Globus pallidus (tissue), 1 donor: ENCODE measurements at regions not wholly inside any gene's neighbourhood (a gene's known extent, or its start where the extent isn't known, plus 50 kb on each side); places are given as distances from the start of the nearest gene placed in this dataset.

Source experiments
- DNase-seq: peaks from one replicate; pipeline ENCODE4 v3.0.0-alpha.2; 2015; ENCODE audit warnings: low spot score

- no peak for DNase-seq
These were observed 168.1 kb upstream of the DMRT1 start for GRCh38 chr9:673264-673965.

- DNase-seq = no peak
These were observed 167.5 kb upstream of the DMRT1 start for GRCh38 chr9:673966-674526.

DNA sequence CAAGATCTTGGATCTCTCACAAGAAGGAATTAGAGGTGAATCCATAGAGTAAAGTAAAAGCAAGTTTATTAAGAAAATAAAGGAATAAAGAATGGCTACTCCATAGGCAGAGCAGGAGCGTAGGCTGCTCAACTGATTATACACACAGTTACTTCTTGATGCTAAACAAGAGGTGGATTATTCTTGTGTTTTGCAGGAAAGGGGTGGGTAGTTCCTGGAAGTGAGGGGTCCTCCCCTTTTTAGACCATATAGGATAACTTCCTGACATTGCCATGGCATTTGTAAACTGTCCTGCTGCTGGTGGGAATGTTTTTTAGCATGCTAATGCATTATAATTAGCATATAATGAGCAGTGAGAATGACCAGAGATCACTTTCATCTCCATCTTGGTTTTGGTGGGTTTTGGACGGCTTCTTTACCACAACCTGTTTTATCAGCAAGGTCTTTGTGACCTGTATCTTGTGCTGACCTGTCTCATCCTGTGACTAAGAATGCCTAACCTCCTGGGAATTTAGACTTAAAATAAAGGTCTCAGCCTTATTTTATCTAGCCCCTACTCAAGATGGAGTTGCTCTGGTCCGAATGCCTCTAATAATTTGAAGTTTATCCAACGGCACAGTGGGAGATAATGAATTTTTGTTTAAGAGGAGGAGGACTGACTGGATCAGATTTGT is 165.7 kb upstream of the DMRT1 start:
- no peak for DNase-seq

DNA sequence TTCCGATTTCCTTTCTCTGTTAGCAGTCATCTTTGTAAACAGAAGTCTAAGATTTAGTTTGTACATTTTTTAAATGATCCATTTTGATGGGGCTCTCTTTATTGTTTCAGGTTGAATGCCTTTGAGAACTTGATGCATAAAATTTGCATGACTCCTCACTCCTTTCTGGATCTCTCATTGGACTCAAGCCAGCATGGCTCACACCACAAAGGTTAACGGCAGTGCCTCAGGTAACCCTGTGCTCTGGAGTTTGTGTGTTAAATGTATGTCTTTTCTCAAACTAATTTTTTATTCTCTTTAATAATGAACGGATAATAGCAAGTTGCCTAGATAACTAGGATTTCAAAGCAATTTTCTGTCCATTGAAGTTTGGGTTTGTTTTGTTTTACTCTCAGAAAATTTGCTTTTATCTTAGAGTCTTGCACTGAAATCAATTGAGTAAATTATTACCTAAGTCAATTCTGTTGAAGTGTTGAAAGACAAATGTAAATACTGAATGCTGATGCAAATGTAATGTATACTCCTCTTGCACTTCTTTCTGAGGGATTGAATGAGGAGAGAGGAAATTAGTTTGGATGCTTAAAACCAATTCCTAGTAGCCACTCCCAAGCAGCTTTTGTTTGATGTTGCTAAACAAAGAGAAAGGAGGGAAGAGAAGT is 164.6 kb upstream of the DMRT1 start:
- DNase-seq = no peak

- peak; percentile 63 for DNase-seq
These were observed 163.9 kb upstream of the DMRT1 start for GRCh38 chr9:677461-678097.

DNA sequence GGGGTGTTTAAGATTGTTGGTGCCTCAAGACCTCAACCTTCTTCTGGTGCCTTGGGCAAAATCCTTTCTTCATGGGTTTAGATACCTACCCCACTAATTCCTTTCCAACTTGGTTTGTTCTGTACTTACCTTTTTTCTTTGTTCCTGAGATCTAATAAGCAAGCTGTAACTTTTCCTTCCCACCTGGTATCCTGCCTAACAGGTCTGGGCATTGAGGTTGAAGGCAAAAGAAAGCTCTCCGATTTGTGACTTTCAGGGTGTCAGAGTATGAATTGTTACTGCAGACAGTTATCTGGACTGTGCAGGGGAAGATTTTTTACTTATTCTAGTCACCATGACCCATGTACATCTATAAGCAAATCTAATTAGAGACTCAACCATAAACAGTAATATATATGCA is 162.6 kb upstream of the DMRT1 start:
- no peak for DNase-seq

GRCh38 chr9:679462-679861 is 162.0 kb upstream of the DMRT1 start:
- DNase-seq = no peak

DNA sequence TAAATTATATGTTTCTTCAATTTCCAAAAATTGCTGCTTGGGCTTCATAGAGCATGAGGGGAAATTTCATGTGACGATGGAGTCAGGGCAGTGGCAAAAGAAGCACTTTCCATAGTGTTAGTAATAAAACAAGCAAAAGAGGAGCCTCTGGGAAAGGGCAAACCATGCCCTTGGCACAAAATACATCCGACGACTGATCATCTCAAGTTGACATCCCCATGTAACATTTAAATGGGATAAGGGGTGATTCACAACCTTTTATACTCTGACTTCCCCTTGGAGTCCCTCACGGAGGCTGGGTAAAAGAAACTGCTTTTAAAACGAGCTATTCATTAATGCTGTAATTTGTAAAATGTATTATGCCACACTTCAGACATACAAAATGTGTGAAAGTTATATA is 161.4 kb upstream of the DMRT1 start:
- no peak for DNase-seq

DNA sequence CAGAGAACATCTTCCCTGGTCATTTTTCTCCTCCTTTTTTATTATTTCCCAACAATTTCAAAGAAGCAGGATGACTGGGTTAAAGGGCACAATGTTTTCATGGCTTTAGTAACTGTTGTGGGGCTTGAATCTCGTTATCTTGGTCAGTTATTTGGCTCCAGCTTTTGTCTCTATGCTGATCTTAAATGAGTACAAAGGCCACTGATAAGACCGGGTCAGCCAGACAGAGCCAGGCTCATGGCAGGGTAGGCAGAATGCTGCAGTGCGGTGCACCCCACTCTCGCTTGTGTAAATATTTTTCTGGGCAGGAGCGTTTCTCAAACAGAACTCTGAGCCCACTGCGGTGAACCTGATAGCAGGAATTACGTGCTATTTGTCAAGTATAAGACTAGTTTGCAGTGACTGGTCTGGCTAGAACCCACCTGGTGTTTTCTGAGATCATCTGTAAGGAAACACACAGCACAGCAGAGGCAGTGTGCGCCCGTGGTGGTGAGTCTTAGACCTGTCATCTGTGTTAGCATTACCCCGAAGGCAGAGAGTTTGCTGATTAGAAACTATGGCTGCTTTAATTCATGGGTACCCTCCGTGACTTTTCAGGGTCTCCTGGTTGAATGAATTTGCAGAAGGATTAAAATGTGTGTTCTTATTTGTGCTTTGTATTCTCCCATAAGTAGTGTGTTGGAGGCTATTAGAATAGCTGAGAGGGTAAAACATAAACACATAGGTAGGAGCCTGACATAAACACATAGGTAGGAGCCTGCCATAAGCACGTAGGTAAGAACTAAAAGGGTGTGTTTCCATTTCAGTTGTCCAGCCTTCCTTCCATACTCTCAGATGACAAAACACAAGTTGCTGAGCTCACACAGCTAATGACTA is 158.6 kb upstream of the DMRT1 start:
- no peak for DNase-seq

DNA sequence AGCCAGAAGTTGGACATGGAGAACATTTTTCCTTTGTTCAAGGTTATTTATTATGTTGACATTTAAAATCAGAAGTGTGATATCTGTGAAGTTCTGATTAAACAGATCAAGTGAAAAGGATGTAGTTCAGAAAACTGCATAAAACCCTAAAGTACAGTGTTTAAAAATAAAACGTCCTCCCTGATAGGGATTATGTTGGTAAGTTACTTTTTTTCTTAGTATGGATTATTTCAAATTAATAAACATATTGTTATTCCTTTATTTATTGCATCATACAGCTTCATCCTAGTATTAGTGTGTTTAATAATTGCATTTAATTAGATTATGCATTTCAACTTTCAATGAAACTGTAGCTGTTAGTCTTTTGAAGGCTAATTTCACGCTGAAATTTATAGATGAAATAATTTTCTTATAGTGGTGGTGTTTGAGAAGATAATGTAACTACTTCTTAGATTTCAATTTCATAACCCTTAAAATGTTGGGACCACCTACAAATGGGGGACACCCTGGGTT is 157.9 kb upstream of the DMRT1 start:
- no peak for DNase-seq

- no peak for DNase-seq
These were observed 157.2 kb upstream of the DMRT1 start for GRCh38 chr9:684054-684890.

GRCh38 chr9:684941-685340 is 156.6 kb upstream of the DMRT1 start:
- no peak for DNase-seq

DNA sequence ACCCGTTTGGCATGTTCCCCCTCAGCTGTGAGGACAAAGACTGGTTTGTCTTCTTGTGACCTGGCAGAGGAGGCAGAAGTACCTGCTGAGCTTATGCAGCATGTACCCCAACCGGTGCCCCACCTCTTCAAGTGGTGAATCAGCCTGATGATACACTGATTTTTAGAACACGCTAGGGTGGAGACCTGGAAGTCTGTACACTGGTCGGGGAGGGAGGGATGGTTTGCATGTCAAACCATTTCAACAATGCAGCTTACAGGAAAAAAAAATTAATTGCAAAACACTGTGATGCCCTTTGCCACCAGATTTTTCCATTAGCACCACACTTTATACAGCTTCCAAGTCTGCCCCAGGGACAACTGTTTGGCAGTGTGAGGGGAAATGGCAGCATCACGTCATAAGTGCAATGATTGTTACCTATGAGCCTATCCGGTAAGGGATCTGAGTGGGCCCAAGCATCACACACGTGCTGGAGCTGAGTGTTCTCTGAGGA is 155.1 kb upstream of the DMRT1 start:
- no peak for DNase-seq

GRCh38 chr9:687034-687785 is 154.3 kb upstream of the DMRT1 start:
- no peak for DNase-seq

DNA sequence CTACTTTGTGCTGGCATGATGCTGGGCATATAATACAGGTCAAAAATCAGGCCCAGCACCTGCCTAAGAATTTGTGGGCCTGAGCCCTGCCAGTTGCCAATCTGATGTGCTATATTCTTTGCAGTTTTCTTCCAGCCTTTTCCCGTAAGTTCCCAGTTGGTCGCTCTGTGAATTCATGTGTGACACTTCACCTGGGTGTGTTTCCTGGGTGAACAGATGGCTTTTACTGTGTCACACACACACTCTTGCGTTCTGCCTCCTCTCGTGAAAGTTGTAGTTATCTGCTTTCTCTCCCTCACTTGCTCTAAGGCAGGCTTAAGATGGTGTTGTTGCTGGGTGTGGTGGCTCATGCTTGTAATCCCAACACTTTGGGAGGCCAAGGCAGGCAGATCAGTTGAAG is 153.5 kb upstream of the DMRT1 start:
- DNase-seq = no peak

DNA sequence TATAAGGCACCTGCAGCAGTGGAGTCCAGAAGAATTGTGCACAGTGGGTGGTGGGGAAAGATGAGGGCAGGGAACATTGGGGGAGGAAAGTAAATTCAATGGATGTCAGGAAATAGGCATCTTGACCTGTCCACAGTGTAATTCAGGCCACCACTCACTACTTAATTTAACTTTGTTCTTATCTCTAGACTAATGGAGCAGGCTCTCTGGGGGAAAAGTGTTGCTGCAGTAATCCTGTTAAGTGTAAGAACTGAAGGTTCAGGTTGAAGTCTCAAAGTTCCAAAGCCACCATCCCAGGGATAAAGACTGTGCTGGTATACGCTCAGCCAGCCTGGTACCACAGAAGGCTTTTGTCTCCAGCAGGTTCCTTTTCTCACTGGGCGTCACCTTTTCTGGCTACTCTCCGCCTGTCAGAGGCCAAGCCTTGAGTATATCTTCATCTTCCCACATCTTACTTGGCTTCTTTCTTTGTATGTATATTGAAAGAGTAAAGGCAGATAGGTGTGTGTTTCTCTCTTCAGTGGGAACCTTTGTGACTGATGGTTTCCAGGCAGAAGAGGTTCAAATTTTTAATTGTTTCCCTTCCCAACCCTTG is 150.9 kb upstream of the DMRT1 start:
- DNase-seq = no peak

DNA sequence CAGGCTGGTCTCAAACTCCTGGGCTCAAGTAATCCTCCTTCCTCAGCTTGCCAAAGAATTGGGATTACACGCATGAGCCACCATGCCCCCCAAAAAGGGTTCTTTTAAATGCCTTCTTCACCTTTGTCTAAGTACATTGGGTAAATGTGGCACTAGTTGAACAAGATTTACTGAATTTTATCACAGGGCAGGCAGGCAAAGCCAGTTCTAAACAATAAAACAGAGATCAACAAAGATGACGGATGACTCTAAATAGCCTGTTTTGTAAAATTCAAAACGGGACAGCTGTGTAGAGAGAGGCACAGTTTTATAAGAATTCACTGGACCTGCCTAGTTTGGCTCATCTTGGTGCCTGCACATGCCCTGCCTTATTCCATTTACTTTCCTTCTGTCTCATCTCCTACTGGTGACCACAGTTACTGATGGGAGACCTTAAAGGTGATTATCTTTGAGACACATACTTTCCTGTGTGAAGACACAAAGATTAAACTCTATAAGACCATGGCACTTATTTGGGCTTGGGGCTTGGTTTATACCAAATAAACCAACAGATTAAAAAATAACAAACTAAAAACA is 149.6 kb upstream of the DMRT1 start:
- DNase-seq = no peak

DNA sequence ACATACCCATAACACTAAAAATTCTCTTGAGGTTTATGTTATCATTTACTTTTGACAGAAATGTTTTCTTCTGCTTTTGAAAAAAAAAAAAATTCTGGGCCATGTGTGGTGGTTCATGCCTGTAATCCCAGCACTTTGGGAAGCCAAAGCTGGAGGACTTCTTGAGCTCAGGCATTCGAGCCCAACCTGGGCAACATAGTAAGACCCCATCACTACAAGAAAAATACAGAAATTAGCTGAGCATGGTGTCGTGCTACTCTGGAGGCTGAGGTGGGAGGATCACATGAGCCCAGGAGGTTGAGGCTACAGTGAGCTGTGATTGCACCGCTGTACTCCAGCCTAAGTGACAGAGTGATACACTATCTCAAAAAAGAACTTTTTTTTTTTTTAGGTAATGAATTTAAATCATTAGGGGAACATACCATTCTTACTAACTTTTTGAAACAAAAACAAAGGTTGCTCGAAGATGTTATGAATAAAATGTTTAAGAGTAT is 148.8 kb upstream of the DMRT1 start:
- DNase-seq = no peak
